ENCODE measurements at regions not wholly inside any gene's neighbourhood (a gene's known extent, or its start where the extent isn't known, plus 50 kb on each side); places are given as distances from the start of the nearest gene placed in this dataset.
"Not testable (repeated sequence)": the region's sequence is repeated elsewhere in the genome, so short reads cannot be mapped to it uniquely, and the experiment has no call there.

GRCh38 chr20:50345712-50346373, 155.2 kb downstream of the CEBPB start:
- DNase-seq, result no peak

GRCh38 chr20:50346374-50347283, 156.0 kb downstream of the CEBPB start:
- DNase-seq, result no peak

GRCh38 chr20:50347284-50348063, 156.8 kb downstream of the CEBPB start:
- no peak for DNase-seq

GRCh38 chr20:50348096-50348495, 157.5 kb downstream of the CEBPB start:
- no peak for DNase-seq

- no peak for DNase-seq
These were observed 159.5 kb upstream of the PTPN1 start for GRCh38 chr20:50350510-50351249.

- DNase-seq, result no peak
These were observed 158.6 kb upstream of the PTPN1 start for GRCh38 chr20:50351541-50351940.

- no peak for DNase-seq
These were observed 156.8 kb upstream of the PTPN1 start for GRCh38 chr20:50353289-50353961.

- no peak for DNase-seq
These were observed 155.2 kb upstream of the PTPN1 start for GRCh38 chr20:50354721-50355589.

GRCh38 chr20:50355590-50356524, 154.3 kb upstream of the PTPN1 start:
- DNase-seq, result no peak

GRCh38 chr20:50356525-50356885, 153.7 kb upstream of the PTPN1 start:
- DNase-seq, result no peak

- no peak for DNase-seq
These were observed 153.0 kb upstream of the PTPN1 start for GRCh38 chr20:50356962-50357782.

GRCh38 chr20:50357783-50358161, 152.4 kb upstream of the PTPN1 start:
- no peak for DNase-seq

GRCh38 chr20:50358166-50358565, 152.0 kb upstream of the PTPN1 start:
- DNase-seq, result no peak

- no peak for DNase-seq
These were observed 151.2 kb upstream of the PTPN1 start for GRCh38 chr20:50358971-50359370.

- no peak for DNase-seq
These were observed 150.5 kb upstream of the PTPN1 start for GRCh38 chr20:50359607-50360217.

- DNase-seq, result no peak
These were observed 149.9 kb upstream of the PTPN1 start for GRCh38 chr20:50360218-50360672.

- no peak for DNase-seq
These were observed 149.3 kb upstream of the PTPN1 start for GRCh38 chr20:50360921-50361320.

GRCh38 chr20:50362177-50362576, 148.0 kb upstream of the PTPN1 start:
- DNase-seq, result not testable (repeated sequence)

GRCh38 chr20:50363027-50363426, 147.2 kb upstream of the PTPN1 start:
- DNase-seq, result no peak
